NCI-H2227 (cell line): ENCODE measurements at regions not wholly inside any gene's neighbourhood (a gene's known extent, or its start where the extent isn't known, plus 50 kb on each side); places are given as distances from the start of the nearest gene placed in this dataset.
"Not testable (repeated sequence)": the region's sequence is repeated elsewhere in the genome, so short reads cannot be mapped to it uniquely, and the experiment has no call there.

ENCODE experiments used
- DNase-seq: peaks from one replicate; lab custom pipeline; 2025; ENCODE audit not compliant: unreplicated experiment; lab: John Stamatoyannopoulos, UW

DNA sequence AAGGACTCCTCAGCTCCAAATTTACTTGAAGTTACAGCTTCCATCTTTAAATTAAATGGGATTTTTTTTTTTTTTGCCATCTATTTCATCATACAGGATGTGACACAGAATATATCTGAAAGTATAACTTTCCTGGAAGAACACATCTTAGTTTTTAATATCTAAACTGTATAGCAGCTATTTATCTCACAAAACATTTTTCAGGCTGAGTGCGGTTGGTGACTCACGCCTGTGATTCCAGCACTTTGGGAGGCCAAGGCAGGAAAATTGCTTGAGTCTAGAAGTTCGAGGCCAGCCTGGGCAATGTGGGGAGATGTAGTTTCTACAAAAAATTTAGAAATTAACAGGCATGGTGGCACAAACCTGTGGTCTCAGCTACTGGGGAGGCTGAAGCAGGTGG, 142.3 kb upstream of the KCNJ18 start:
- DNase-seq, result not testable (repeated sequence)

DNA sequence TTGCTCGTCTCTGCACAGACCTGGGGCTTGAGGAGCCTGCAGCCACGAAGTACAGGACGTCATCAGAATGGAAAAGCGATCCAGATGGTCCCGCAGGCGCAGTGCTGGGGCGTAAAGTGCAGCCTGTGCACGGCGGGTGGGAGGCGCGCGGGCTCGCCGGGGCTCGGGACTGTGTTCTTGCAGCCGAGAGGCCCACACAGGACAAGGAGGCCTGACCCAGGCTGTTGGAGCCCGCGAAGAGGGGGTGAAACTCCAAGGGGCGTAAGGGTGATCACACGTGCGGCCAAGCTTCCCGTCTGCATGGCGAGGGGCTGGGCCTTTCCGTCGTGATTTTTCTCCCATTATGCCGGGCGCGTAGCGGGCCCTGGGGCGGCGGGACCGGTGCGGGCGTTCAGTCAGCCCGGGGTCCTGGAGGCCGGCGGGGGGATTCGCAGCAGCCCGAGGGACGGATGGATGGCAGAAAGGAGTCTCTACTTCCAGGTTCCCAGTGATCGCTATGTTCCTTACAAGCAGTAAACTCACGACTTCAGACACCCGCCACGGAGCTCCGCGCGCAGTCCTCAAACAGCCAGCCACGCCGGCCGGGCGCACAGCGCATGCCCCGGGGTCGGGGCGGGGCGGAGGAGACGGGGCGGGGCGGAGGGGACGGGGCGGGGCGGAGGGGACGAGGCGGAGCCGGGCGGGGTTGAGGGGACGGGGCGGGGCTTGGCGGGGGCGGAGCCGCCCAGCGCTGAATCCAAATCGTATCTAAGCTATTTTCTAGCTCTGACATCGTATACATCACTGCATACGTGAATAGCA, 141.0 kb upstream of the KCNJ18 start:
- peak; percentile 79 for DNase-seq

DNA sequence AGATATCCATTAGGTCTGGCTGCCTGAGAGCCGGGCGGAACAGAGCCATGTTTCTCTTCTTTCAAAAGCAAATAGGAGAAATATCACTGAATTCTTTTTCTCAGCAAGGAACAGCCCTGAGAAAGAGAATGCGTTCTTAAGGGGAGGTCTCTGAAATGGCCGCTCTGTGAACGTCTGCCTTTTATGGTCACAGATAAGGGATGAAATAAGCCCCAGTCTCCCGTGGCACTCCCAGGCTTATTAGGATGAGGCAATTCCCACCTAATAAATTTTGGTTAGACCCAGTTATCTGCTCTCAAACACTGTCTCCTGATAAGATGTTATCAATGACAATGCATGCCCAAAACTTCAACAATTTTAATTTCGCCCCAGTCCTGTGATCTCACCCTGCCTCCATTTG, 133.4 kb upstream of the KCNJ18 start:
- not testable (repeated sequence) for DNase-seq

DNA sequence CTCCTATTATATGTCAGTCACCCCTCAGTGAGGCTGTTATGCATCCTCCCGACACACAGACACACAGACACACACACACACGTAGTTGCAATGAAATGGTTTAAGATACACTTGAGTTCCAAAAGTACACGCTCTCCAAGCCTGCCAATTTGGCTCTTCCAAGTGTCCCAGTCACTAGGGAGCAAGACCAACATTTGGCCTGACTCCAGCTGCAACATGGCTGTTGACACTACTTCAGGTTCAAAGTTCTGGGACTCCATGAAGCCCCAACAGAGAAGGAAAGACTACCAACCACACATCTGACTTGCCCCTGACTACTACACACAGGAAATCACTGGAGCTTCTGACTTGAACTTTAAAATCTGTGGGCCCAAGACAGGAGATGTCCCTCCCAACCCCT, 128.1 kb upstream of the KCNJ18 start:
- DNase-seq, result no peak

DNA sequence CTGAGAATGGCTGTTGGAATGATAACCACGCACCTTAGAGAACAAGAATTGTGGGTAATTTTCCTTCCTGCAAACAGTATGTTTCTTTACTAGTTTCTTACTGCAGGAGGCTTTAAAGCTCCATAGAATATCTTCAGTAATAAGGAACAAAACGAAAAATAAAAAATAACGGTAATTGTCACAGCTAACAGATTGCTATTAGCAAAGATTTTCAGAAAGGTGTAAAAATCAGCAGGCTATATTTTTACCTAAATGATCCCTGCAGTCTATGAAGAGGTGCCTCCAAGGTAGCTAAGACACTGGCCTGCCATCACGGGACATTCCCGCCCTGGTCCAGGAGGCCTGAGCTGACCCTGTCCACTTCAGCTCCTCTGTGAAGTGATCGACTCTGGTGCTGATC, 127.6 kb upstream of the KCNJ18 start:
- not testable (repeated sequence) for DNase-seq

DNA sequence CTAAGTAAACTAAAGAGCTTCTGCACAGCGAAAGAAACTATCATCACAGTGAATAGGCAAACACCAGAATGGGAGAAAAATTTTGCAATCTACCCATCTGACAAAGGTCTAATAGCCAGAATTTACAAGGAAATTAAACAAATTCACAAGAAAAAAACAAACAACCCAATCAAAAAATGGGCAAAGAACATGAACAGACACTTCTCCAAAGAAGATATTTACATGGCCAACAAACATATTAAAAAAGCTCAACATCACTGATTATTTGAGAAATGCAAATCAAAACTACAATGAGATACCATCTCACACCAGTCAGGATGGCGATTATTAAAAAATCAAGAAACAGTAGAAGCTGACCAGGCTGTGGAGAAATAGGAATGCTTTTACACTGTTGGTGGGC, 121.9 kb upstream of the KCNJ18 start:
- DNase-seq, result not testable (repeated sequence)

DNA sequence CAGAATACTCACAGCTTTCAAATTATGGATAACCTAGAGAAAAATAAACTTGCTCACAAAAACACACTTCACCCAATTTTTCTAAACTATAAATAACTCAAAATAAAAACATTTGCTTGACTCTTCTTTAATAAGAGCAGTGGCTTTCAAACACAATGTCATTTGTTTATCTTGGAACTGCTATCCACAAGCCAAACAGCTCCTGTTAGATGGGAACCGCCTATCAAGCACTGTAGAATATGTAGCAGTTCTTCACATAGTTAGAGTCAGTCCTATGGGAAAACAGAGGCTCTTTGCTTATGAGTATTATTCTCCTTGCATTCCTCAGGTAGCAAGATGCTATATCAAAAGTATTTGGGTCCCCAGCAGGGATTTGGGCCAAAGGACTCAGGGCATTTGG, 120.2 kb upstream of the KCNJ18 start:
- DNase-seq, result not testable (repeated sequence)

DNA sequence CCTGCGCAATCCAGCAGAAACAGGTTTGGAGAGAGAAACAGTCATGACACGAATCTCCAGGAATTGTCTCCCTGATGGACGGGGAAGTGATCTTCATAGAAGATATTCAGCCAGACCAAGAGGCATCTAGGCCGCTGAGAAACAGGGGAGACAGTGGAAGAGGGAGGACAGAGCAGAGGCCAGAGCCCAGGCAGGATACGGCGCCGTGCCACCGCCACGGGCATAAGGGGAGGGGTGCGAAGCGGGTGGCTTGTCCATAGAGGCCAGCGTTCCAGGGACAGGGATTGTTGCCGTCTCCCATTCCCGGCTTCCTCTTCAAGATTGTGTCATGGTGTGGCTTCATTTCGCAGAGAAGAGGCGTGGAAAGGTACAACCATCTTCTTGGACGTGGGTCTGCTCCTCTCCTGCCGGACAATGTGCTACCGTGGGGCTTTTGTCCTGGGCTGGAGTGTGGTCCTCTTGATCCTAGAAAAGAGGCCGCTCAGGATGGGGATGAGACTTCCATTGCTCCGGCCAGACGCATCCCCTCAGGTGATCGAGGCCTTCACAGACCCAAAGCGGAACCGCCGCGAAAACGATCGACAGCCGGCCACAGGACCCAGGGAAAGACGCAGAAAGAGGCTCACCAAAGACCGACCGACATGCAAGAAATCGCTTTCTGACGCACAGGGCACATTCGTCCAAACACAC, 118.9 kb upstream of the KCNJ18 start:
- peak; percentile 44 for DNase-seq

DNA sequence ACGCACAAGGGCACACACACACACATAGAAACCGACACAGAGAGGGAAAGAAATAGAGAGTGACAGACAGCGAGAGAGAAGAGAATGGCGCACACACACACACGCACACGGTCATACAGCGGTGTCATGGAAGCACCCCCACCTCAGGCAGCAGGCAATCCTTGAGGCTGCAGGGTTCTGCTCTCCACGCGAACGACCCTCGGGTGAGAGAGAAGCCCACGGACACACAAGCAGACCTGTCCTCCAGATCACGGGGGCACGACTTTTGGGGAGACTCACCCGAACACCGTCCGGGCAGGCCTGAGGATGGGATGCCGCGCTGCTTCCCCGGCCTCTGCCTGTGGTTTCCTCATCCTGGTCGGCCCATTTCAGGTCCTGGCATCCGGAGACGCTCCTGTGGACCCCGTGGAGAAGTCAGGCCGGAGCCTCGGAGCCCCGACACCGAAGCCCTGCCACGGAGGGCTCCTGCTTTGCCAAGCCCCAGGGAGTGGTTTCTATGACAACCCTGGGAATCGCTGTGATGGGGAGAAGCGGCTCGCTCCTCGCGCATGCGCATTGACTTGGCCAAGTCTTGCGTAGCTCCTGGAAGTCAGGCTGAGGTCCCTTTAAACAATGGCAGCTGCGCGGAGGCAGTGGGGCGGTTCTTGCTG, 118.2 kb upstream of the KCNJ18 start:
- peak; percentile 90 for DNase-seq

DNA sequence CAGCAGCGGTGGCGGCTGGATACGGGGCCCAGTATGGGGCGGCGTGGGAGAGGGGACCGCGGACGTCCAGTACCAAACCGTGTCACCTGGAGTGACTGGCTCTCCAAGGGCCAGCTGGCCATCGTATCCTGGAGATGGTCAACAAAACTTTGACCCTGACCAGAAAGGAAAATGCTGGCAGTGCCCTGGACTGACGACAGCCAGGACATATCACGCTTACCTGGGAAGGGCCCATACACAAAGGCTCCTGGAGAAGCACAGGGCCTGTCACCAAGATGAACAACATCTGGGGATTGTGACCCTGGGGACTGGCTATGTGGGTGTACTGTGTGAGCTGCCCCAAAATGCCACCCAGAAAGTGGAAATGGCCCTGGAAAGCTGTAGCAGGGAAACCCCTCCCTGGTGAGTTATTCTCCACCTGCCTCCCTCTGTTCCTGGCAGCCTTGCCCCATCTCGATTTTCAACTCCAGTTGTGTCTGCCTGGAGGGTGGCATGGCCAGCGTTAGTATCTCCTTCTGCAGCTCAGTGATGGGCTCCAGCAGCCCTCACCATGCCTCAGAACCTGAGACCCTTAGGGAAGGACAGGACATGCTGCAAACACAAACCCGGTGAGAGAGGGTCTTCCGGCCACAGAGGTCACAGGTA, 117.6 kb upstream of the KCNJ18 start:
- DNase-seq, result not testable (repeated sequence)

DNA sequence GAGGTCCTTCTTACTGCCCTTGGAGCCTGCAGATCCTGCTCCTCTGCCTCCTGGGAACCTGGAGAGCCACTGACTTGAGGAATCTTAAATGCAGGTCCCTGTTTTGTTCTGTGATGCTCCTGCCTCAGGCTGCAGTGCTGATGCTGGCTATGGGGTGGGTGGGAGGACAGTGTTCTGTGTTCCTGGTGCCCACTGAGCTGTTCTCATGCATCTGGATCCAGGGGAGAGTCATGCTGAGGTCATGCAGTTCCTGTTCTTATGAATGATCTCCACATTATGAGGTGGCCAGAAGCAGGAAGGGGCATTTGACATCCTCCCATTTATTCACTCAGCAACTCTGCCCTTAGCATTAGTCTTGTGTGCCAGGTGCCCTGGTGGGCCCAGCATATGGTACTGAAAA, 113.5 kb upstream of the KCNJ18 start:
- DNase-seq, result not testable (repeated sequence)

DNA sequence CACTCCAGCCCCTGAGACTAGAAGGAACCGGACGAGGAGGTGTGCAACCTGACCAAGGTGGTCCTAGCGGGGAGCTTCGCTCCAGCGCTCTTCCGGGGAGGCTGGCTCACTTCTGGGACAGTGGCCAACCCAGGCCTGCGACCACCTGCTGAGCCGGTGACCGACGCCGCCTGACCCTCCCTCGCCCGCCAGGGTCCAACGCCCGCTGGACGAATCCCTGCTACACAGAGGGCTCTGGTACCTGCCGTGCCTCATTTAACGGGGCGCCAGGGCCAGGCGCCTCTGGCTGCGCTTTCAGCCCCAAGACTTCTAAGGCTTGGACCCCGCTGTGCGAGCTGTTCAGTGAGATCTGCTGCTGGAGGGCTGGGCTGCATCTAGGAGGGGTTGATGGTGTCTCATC, 99.5 kb upstream of the KCNJ18 start:
- no peak for DNase-seq

DNA sequence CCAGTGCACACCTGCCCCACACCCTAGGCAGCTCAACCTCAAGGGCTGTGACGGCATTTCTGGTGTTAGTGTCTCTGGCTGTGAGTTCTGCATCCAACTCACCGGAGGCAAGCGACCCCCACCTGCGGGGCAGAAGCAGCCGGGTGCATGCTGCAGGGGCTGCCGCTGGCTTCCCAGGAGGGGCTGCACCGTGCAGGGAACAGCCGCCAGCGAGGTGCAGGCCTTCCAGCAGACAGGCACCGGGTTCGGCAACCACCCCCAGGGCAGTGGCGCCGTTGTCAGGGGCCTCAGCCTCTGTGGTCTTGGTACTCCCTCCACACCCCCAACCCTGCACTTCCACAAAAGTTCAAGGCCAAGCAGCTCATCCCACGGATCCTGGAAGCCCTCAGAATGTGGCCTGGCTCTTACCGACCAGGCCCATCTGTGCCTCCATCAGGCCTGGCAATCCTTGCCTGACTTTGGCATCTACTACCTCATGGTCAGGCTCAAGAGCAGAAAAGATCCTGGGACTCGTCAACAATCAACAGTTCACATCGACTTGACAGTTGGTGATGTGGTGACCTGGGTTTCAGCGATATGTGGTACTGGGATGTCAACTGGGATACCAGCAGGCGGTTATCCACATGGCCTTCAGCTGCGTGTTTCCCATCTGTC, 98.7 kb upstream of the KCNJ18 start:
- not testable (repeated sequence) for DNase-seq

DNA sequence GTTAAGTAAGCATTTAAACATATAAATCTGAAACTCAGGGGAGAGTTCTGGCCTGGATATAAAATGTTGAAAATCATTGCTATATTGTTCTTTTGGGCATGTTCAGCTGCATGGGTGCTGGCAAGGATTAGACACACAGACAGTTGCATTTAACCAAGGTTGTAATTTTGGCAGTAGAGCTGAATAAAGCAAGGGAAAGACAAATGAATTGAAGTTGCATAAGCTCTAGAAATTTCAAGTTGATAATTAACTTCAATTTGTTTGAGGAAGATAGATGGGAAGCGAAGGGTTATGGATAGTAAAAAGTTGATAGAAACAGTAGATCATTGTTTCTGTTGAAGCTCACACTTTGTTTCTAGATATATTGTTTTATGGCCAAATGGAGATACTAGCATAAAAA, 97.2 kb upstream of the KCNJ18 start:
- no peak for DNase-seq

DNA sequence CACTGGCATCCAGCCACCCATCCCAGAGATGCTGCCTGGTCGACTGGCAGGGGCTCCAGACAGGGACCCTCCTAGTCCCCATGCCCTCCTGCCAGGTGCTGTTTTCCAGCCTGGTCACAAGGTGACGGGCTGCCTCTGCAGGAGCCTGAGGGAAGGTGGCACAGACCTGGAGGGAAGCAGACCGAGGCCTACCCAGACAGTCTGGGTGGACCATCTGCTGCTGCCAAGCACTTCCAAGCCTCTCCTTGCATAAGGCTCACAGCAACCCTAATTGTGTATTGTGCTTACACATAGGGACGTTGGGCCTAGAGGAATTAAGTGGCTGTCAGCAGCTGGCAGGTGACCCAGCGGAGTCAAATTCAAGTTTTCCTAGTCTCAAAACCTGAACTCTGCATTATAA, 90.1 kb upstream of the KCNJ18 start:
- no peak for DNase-seq

DNA sequence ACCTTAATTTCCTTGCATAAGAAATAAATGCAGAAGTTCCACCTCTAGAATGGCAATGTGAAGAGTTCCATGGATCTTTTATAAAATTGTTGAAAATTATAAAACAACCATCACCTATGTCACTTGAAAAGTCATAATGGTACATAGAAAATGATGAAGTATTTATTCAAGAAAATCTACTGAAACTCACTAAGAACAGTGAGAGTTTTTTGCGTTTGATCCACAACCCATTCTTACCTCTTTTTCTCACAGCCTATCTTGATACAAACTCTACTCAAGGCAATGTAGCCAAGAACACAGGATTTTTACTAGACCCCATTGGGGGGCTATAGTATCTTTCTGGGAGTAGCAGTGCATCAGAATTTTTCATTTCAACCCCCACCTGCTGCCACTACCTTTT, 89.0 kb upstream of the KCNJ18 start:
- DNase-seq, result not testable (repeated sequence)

DNA sequence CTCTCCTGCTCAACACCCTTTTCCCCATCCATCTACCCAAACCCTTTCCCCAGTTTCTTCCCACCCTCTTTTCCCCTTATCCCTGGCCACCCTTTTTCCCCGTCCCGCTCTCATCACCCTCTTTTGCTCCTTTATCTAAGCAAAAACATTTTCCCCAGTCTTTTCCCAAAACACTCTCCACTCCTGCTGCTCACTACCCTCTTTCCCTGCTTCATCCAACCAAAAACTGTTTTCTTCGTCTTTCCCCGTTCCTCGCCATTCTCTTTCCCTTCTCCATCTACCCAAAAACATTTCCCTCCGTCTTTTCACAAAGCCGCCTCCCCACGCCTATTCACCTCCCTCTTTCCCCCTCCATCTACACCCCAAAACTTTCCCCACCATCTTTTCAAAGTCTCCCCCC, 80.9 kb upstream of the KCNJ18 start:
- not testable (repeated sequence) for DNase-seq

DNA sequence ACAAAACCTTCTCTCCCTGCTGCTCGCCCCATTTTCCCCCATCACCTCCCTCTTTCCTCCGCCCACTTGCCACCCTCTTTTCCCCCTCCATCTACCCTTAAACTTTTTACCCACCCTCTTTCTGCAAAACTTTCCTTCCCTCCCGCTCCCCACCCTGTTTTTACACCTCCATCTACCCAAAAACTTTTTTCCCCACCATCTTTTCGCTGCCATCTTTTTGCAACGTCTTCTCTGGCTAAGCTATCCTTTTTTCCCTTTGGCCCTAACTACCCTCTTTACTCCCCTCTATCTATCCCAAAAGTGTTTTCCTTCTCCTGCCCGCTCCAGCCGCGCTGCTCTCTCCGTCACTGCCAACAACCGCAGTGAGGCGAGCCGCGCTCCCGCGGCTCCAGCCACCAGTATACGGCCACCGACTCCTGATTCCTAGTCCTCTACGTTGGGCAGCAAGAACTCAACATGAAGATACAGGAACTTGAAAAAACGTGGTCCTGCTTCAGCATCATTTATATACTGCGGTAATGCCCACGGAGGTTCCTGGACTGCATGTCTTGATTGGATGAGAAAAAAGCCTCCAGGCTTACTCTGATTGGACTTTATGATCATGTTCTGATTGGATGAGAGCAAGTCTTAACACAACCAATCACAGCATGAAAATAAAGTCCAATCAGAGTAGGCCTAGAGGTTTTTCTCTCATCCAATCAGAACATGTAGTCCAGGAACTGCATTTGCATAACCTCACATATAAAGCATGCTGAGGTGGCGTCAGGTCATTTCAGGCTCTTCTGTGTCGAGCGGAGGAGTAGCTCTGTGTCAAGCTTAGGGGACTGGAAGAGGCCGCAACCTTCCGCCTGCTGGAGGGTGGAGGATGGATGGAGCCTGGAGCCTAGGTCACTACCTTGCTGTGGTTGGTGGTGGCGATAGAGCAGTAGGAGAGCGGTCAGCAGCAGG, 79.9 kb upstream of the KCNJ18 start:
- not testable (repeated sequence) for DNase-seq

DNA sequence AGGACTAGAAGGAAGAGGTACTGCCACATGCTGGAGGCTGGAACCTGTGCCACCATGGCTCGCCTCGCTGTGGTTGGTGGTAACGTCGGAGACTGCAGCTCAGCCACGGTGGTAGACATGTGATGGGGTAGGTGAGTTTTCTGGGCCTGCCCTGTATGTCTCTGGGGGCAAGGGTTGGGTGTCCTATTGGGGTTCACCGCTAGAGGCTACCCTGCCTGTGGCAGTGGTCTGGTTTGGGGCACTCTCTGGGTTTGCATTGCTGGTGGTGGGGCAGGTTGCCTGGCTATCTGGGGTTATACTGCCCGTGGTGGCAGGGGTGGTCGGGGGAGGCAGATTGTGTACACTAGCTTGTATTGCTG, 79.3 kb upstream of the KCNJ18 start:
- DNase-seq, result no peak

DNA sequence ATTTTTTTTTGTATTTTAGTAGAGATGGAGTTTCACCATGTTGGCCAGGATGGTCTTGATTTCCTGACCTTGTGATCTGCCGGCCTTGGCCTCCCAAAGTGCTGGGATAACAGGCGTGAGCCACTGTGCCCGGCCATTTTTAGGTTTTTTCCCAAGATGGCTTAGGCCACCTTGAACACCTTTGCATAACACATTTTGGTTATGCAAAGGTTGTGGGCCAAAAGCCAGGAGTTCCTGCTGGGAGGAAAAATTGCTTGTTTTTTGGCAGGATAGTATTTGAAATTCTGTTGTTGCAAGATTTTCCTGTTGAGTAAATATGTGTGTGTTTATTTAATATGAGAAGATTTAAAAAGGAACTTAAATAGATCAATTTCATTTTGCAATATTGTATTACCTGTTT, 65.3 kb upstream of the KCNJ18 start:
- DNase-seq, result not testable (repeated sequence)
